SIG-M5 (cell line): ENCODE measurements at regions not wholly inside any gene's neighbourhood (a gene's known extent, or its start where the extent isn't known, plus 50 kb on each side); places are given as distances from the start of the nearest gene placed in this dataset.
"Not testable (repeated sequence)": the region's sequence is repeated elsewhere in the genome, so short reads cannot be mapped to it uniquely, and the experiment has no call there.

ENCODE experiments used
- DNase-seq: peaks from one replicate; lab custom pipeline; 2025; lab: John Stamatoyannopoulos, UW

GRCh38 chr2:226327830-226328229 is 471.8 kb downstream of the IRS1 start:
- DNase-seq, result no peak

- DNase-seq, result no peak
Observed at GRCh38 chr2:226325526-226325925, 474.1 kb downstream of the IRS1 start.

- no peak for DNase-seq
Observed at GRCh38 chr2:226320076-226320948, 479.3 kb downstream of the IRS1 start.

GRCh38 chr2:226317970-226318369 is 481.6 kb downstream of the IRS1 start:
- no peak for DNase-seq

GRCh38 chr2:226313060-226313459 is 486.6 kb downstream of the IRS1 start:
- no peak for DNase-seq

GRCh38 chr2:226312155-226312554 is 487.5 kb downstream of the IRS1 start:
- no peak for DNase-seq

GRCh38 chr2:226310146-226310545 is 489.5 kb downstream of the IRS1 start:
- no peak for DNase-seq

GRCh38 chr2:226308986-226309385 is 490.6 kb downstream of the IRS1 start:
- DNase-seq, result no peak

GRCh38 chr2:226308323-226308680 is 491.3 kb downstream of the IRS1 start:
- no peak for DNase-seq

GRCh38 chr2:226307487-226308322 is 491.9 kb downstream of the IRS1 start:
- no peak for DNase-seq

GRCh38 chr2:226306969-226307368 is 492.7 kb downstream of the IRS1 start:
- no peak for DNase-seq

- no peak for DNase-seq
Observed at GRCh38 chr2:226304308-226304707, 495.3 kb downstream of the IRS1 start.

GRCh38 chr2:226303707-226304106 is 495.9 kb downstream of the IRS1 start:
- DNase-seq, result no peak

- DNase-seq, result no peak
Observed at GRCh38 chr2:226300196-226300886, 499.3 kb downstream of the IRS1 start.

GRCh38 chr2:226299771-226300170 is 499.8 kb downstream of the IRS1 start:
- no peak for DNase-seq

GRCh38 chr2:226295681-226296080 is 503.9 kb downstream of the IRS1 start:
- DNase-seq, result no peak

GRCh38 chr2:226295123-226295522 is 504.5 kb downstream of the IRS1 start:
- no peak for DNase-seq

- DNase-seq, result not testable (repeated sequence)
Observed at GRCh38 chr2:226291281-226291680, 508.3 kb downstream of the IRS1 start.

- DNase-seq, result no peak
Observed at GRCh38 chr2:226286916-226287315, 512.7 kb downstream of the IRS1 start.

GRCh38 chr2:226283796-226284195 is 515.8 kb downstream of the IRS1 start:
- no peak for DNase-seq

- no peak for DNase-seq
Observed at GRCh38 chr2:226282151-226282550, 517.5 kb downstream of the IRS1 start.

GRCh38 chr2:226280136-226280535 is 519.5 kb downstream of the IRS1 start:
- DNase-seq, result not testable (repeated sequence)

- no peak for DNase-seq
Observed at GRCh38 chr2:226275215-226275614, 524.4 kb downstream of the IRS1 start.
